Common myeloid progenitor, CD34-positive (primary cell): ENCODE measurements at regions not wholly inside any gene's neighbourhood (a gene's known extent, or its start where the extent isn't known, plus 50 kb on each side); places are given as distances from the start of the nearest gene placed in this dataset.

Experiments
- CTCF ChIA-PET: fragments of 350-600 bp; sonication (Branson Sonifier 250); formaldehyde crosslinking; loops from one replicate; lab custom pipeline; 2021; ENCODE audit warnings: antibody characterized with exemption; lab: Charles Lee
- POLR2A ChIA-PET: fragments of 350-600 bp; sonication (Branson Sonifier 250); formaldehyde crosslinking; loops from one replicate; lab custom pipeline; 2021; ENCODE audit warnings: antibody characterized with exemption; lab: Charles Lee
- DNase-seq, 3 donors: peaks; one replicate each; pipeline versions ENCODE4 v3.0.0 to v3.0.0-alpha.2; 2013
- H3K27ac ChIP-seq, 2 experiments: 1 replicate in 1 of 2; 2 replicates in 1 of 2; pipeline ENCODE4 v1.7.0; 2013; ENCODE audit warnings: inconsistent platforms in 2 of 2, low read length in 2 of 2, mild to moderate bottlenecking in 2 of 2, low read depth in 1 of 2, moderate library complexity in 1 of 2; ENCODE audit not compliant: severe bottlenecking in 2 of 2, insufficient read depth in 1 of 2, poor library complexity in 1 of 2
- H3K27me3 ChIP-seq, 5 experiments: replicated peaks in 2 of 5; 1 replicate in 3 of 5; 2 replicates in 2 of 5; pipeline versions ENCODE4 v1.6.1 to v1.7.0; 2013; ENCODE audit warnings: low read length in 4 of 5, mild to moderate bottlenecking in 2 of 5, moderate library complexity in 2 of 5, inconsistent platforms in 1 of 5; ENCODE audit not compliant: insufficient read depth in 5 of 5, control insufficient read depth in 4 of 5
- H3K36me3 ChIP-seq, 4 experiments: 1 replicate in 2 of 4; 2 replicates in 2 of 4; pipeline versions ENCODE4 v1.6.1 to v1.7.0; 2013; ENCODE audit warnings: low read length in 3 of 4, control low read depth in 1 of 4, mild to moderate bottlenecking in 1 of 4; ENCODE audit not compliant: control insufficient read depth in 4 of 4, insufficient read depth in 4 of 4
- H3K4me1 ChIP-seq, 4 experiments: 1 replicate in 3 of 4; 2 replicates in 1 of 4; pipeline versions ENCODE4 v1.6.1 to v1.7.1; 2013; ENCODE audit warnings: low read length in 3 of 4, mild to moderate bottlenecking in 3 of 4, control low read depth in 1 of 4, inconsistent platforms in 1 of 4, moderate library complexity in 1 of 4; ENCODE audit not compliant: control insufficient read depth in 4 of 4, insufficient read depth in 4 of 4; ENCODE audit errors: control extremely low read depth in 1 of 4
- H3K4me3 ChIP-seq, 7 experiments: 1 replicate in 4 of 7; 2 replicates in 3 of 7; pipeline versions ENCODE4 v1.5.1 to v1.7.0; 2013; ENCODE audit warnings: mild to moderate bottlenecking in 7 of 7, low read length in 6 of 7, moderate library complexity in 6 of 7, inconsistent platforms in 2 of 7, low read depth in 2 of 7, control low read depth in 1 of 7; ENCODE audit not compliant: insufficient read depth in 4 of 7, control insufficient read depth in 1 of 7; ENCODE audit errors: extremely low read depth in 1 of 7
- H3K9me3 ChIP-seq, 5 experiments: 1 replicate in 4 of 5; 2 replicates in 1 of 5; pipeline versions ENCODE4 v1.6.1 to v1.7.1; 2013; ENCODE audit warnings: low read length in 4 of 5, mild to moderate bottlenecking in 2 of 5, inconsistent platforms in 1 of 5, low read depth in 1 of 5, moderate library complexity in 1 of 5; ENCODE audit not compliant: control insufficient read depth in 4 of 5, insufficient read depth in 2 of 5; ENCODE audit errors: control extremely low read depth in 1 of 5
- WGBS: methylation state at CpG from one replicate; pipeline ENCODE4 v1.1.5; 2013; ENCODE audit not compliant: insufficient coverage; 5-methylcytosine and 5-hydroxymethylcytosine counted together

DNA sequence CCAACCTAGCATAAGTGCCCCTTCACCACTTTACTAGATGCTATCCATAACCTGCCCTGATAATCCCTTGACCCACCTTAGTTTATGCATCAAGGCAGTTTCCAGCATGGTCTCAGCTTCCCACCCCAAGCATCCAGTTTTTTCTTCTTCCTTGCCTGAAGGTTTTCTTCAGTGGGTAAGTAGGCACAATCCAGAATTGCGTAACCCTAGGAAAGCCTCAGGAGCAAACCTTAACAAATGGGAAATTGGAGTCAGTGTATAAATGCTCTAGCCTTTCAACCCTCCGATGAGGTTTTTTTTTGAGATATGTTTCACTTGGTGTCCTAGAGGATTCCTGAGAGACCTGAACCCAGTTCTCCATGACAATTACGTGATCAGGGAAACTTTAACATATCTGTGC lies 614.0 kb upstream of the BOD1L1 start:
- ChIA-PET POLR2A (interaction anchor here (0.6 kb wide), 1 partner anchor 1187 kb away, joined by 5 read pairs; no protein-coding TSS in a partner anchor), CTCF (no interaction called here)
- DNase-seq = no peak
- no peak overlapping the region for H3K4me3 ChIP-seq
- H3K4me1 ChIP-seq = no peaks in the 10 kb centered on the region
- WGBS = no CpG with 5 or more reads among the region's 3 CpGs
- no peaks in the 10 kb centered on the region for H3K27me3 ChIP-seq
- no peaks in the 10 kb centered on the region for H3K36me3 ChIP-seq
- peaks cover 0 to 3% (median 2%) of the 10 kb centered on the region in 5 experiments for H3K9me3 ChIP-seq
- no peak overlapping the region for H3K27ac ChIP-seq

DNA sequence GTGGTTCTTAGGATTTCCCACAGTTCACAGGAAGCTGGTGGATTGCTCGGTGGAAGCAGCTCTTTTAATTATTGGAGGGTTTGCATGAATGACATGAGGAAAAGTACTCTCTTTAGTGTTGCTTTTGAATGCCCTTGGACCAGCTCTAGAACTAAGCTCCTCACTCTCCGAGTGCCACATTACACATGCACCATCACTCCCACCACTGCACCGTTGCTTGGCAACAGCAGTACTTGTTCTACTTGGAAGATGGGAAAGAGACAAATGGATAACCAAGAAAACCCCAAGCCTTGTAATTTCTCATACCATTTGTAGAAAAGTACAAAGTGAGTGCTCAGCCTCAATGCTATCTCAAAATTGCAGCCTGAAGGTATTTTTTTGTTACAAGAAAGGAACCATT lies 620.2 kb upstream of the BOD1L1 start:
- Histone ChIP-seq H3K4me3 (no peak overlapping the region), H3K27ac (no peak overlapping the region), H3K36me3 (no peaks in the 10 kb centered on the region), H3K4me1 (no peaks in the 10 kb centered on the region), H3K27me3 (no peaks in the 10 kb centered on the region), H3K9me3 (peaks cover 0 to 2% (median 0%) of the 10 kb centered on the region in 5 experiments)
- POLR2A ChIA-PET = no interaction called here
- CTCF ChIA-PET = interaction anchor here (0.7 kb wide), 1 partner anchor 133 kb away, joined by 3 read pairs; no protein-coding TSS in a partner anchor
- no peak for DNase-seq
- no CpG with 5 or more reads among the region's 3 CpGs for WGBS

DNA sequence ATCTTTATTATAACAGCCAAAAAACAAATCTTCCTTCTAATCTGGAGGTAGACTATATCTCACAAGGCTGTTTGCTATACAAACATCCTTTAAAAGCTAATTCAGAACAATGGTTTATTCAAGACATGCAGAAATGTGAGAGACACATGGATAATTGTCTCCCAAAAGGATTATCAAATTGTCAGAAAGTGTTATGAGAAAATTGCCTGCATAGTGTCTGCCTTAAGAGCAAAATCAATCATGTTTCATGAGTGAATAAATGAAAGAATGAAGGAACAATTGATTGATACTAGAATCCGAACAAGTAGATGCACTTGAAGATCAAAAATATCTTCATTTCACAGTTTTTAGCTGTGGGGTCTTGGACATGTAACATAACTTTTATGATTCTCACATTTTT lies 621.7 kb upstream of the BOD1L1 start:
- Histone ChIP-seq H3K36me3 (no peaks in the 10 kb centered on the region), H3K27ac (no peak overlapping the region), H3K27me3 (no peaks in the 10 kb centered on the region), H3K4me1 (no peaks in the 10 kb centered on the region), H3K9me3 (peaks cover 0 to 4% (median 0%) of the 10 kb centered on the region in 5 experiments), H3K4me3 (no peak overlapping the region)
- DNase-seq = no peak
- no CpG with 5 or more reads among the region's 1 CpG for WGBS
- CTCF ChIA-PET = no interaction called here
- POLR2A ChIA-PET = no interaction called here

DNA sequence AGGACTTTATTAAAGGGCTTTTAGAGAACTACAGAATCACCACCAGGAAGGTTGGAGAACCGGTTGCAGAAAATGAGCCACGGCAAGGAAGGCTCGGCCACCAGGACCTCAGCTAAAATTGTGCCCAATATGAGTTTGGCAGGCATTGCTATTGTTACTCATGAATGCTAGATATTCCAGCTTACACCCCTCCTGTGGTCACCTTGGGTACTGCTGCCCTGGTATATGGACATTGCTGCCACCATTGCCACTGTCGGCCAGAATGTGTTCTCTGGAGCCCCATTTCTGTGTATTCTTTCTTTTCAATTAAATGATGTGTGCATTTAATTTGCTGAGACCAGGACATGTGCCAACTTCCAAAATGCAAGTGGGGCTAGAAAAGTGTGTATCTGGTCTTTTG lies 626.7 kb upstream of the BOD1L1 start:
- ChIA-PET POLR2A (no interaction called here), CTCF (no interaction called here)
- Histone ChIP-seq H3K9me3 (peaks cover 0 to 4% (median 0%) of the 10 kb centered on the region in 5 experiments), H3K36me3 (no peaks in the 10 kb centered on the region), H3K4me3 (no peak overlapping the region), H3K27ac (no peak overlapping the region), H3K4me1 (no peaks in the 10 kb centered on the region), H3K27me3 (no peaks in the 10 kb centered on the region)
- 94% methylated on average over 4 of the region's 4 CpGs for WGBS
- peak; percentile 21 to 49 (median 44) for DNase-seq

DNA sequence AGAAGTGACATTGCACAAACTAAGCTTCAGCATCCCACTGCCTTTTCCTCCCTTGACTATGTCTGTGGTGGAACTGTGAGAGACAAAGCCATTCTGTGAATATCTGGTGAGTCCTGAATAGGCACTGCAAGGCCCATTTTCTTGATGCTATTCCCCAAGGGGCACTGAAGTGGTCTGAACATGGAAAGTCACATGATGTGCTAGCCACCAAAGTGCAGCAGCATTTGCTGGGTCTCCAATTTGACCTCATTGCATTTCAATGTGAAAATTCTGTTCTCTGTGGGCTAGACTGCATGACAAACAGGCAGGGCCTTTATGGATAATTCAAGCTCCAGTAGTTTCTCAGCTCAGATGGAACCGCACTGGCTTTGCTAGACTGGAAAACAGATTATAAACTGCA lies 627.4 kb upstream of the BOD1L1 start:
- ChIA-PET POLR2A (no interaction called here), CTCF (interaction anchor here (0.9 to 1.1 kb wide), 2 partner anchors 10 to 596 kb away, joined by 3 read pairs; no protein-coding TSS in a partner anchor)
- Histone ChIP-seq H3K36me3 (no peaks in the 10 kb centered on the region), H3K9me3 (peaks cover 0 to 4% (median 0%) of the 10 kb centered on the region in 5 experiments), H3K4me1 (no peaks in the 10 kb centered on the region), H3K27me3 (no peaks in the 10 kb centered on the region), H3K27ac (no peak overlapping the region), H3K4me3 (no peak overlapping the region)
- 100% methylated on average over 1 of the region's 1 CpG for WGBS
- no peak for DNase-seq

DNA sequence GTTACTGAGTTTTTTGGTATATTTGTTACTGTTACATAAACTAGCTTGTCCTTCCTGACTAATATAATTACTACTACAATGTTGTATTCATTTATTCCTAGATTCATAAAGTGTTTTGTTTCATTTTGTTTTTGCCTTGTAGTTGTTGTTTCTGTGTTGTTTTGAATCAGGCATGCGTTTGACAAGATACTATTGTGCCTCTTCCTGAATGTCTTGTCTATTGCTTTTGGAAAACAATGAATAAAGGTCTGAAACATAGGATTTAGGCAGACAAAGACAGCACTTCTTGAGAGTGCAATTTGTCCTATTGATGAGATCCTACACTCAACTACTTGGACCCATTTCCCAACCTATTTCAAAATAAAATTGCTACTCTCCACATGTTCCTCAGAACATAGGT lies 630.4 kb upstream of the BOD1L1 start:
- H3K27ac ChIP-seq = no peak overlapping the region
- no CpG with 5 or more reads among the region's 1 CpG for WGBS
- H3K4me1 ChIP-seq = no peaks in the 10 kb centered on the region
- no peak for DNase-seq
- H3K9me3 ChIP-seq = peaks cover 0 to 3% (median 0%) of the 10 kb centered on the region in 5 experiments
- POLR2A ChIA-PET = no interaction called here
- no peaks in the 10 kb centered on the region for H3K27me3 ChIP-seq
- CTCF ChIA-PET = interaction anchor here (1.9 kb wide), 1 partner anchor 9 kb away, joined by 6 read pairs; no protein-coding TSS in a partner anchor
- H3K36me3 ChIP-seq = no peaks in the 10 kb centered on the region
- no peak overlapping the region for H3K4me3 ChIP-seq

DNA sequence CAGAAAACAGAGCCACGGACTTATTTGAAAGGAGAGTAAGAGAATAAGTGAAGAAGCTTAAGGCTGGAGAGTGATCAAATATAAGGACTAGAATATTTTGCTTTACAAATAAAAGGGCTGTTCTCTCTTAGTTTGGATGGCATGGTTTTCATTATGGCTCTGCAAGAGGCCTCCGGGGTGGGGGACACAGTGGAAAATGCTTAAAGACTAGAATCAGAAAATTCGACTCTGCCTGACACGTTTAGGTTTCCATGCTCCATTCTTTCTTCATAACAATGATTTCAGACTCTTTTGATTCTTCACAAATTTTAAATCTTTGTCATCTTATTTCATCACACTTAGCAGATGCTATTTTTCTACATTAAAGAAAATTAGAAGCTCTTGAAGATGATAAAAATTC lies 632.4 kb upstream of the BOD1L1 start:
- WGBS = 80% methylated on average over 2 of the region's 4 CpGs
- H3K27ac ChIP-seq = no peak overlapping the region
- CTCF ChIA-PET = interaction anchor here (0.8 kb wide), 1 partner anchor 602 kb away, joined by 3 read pairs; no protein-coding TSS in a partner anchor

More for the DNA sequence above, 632.4 kb upstream of the BOD1L1 start:
- Histone ChIP-seq H3K4me1 (no peaks in the 10 kb centered on the region), H3K9me3 (no peaks in the 10 kb centered on the region), H3K36me3 (no peaks in the 10 kb centered on the region), H3K4me3 (no peak overlapping the region), H3K27me3 (no peaks in the 10 kb centered on the region)
- POLR2A ChIA-PET = no interaction called here
- DNase-seq = no peak
